ENCODE measurements at regions not wholly inside any gene's neighbourhood (a gene's known extent, or its start where the extent isn't known, plus 50 kb on each side); places are given as distances from the start of the nearest gene placed in this dataset.

GRCh38 chr14:34078117-34078743 lies 127.4 kb upstream of the EGLN3 start:
- H3K4me2 ChIP-seq (ENCODE audit: extremely low read depth, insufficient read depth, low read length) = no peak overlapping the region
- H4K20me1 ChIP-seq (ENCODE audit: control insufficient read depth, extremely low read depth, insufficient read depth, low read length) = no peaks in the 10 kb centered on the region
- no peak overlapping the region for H2AFZ ChIP-seq (ENCODE audit: low read length)
- peaks cover 2% of the 10 kb centered on the region for H3K4me1 ChIP-seq (ENCODE audit: control insufficient read depth, extremely low read depth, insufficient read depth, low read length)
- no peaks in the 10 kb centered on the region for H3K79me2 ChIP-seq (ENCODE audit: control insufficient read depth, insufficient read depth, low read length)
- H3K36me3 ChIP-seq (ENCODE audit: control insufficient read depth, insufficient read depth, low read length) = no peaks in the 10 kb centered on the region
- H3K4me3 ChIP-seq (replicated peaks in 1 of 4; ENCODE audit: control extremely low read depth in 1 of 4, insufficient read depth in 1 of 4, low read depth in 3 of 4, low read length in 4 of 4) = no peak overlapping the region
- H3K9me3 ChIP-seq (ENCODE audit: control insufficient read depth, insufficient read depth, low read depth, low read length) = no peaks in the 10 kb centered on the region
- DNase-seq (ENCODE audit: low read depth in 2 of 2) = peak in 1 of 2 donors; percentile 70
- no peak overlapping the region for H3K9ac ChIP-seq (ENCODE audit: insufficient read depth, low read length)
- no peaks in the 10 kb centered on the region for H3K27me3 ChIP-seq (ENCODE audit: control insufficient read depth, insufficient read depth, low read length)
- TF ChIP-seq EZH2 (IDR thresholded peaks at IDR 0.05; ENCODE audit: low read length, missing control alignments) (no peak), CTCF (conservative IDR thresholded peaks at IDR 0.05 in 1 of 2, IDR thresholded peaks at IDR 0.05 in 1 of 2; ENCODE audit: low read depth in 1 of 2, low read length in 2 of 2) (no peak)
- H3K27ac ChIP-seq (ENCODE audit: insufficient read depth, low read length) = no peak overlapping the region

- Histone ChIP-seq H3K9me3 (ENCODE audit: control insufficient read depth, insufficient read depth, low read depth, low read length) (no peaks in the 10 kb centered on the region), H3K27me3 (ENCODE audit: control insufficient read depth, insufficient read depth, low read length) (no peaks in the 10 kb centered on the region), H4K20me1 (ENCODE audit: control insufficient read depth, extremely low read depth, insufficient read depth, low read length) (no peaks in the 10 kb centered on the region), H3K36me3 (ENCODE audit: control insufficient read depth, insufficient read depth, low read length) (no peaks in the 10 kb centered on the region), H3K9ac (ENCODE audit: insufficient read depth, low read length) (no peak overlapping the region), H3K4me1 (ENCODE audit: control insufficient read depth, extremely low read depth, insufficient read depth, low read length) (no peaks in the 10 kb centered on the region), H2AFZ (ENCODE audit: low read length) (no peak overlapping the region), H3K4me3 (replicated peaks in 1 of 4; ENCODE audit: control extremely low read depth in 1 of 4, insufficient read depth in 1 of 4, low read depth in 3 of 4, low read length in 4 of 4) (no peak overlapping the region), H3K79me2 (ENCODE audit: control insufficient read depth, insufficient read depth, low read length) (no peaks in the 10 kb centered on the region), H3K4me2 (ENCODE audit: extremely low read depth, insufficient read depth, low read length) (no peak overlapping the region), H3K27ac (ENCODE audit: insufficient read depth, low read length) (no peak overlapping the region)
- no peak for DNase-seq (ENCODE audit: low read depth in 2 of 2)
- TF ChIP-seq CTCF (conservative IDR thresholded peaks at IDR 0.05 in 1 of 2, IDR thresholded peaks at IDR 0.05 in 1 of 2; ENCODE audit: low read depth in 1 of 2, low read length in 2 of 2) (no peak), EZH2 (IDR thresholded peaks at IDR 0.05; ENCODE audit: low read length, missing control alignments) (no peak)
These were observed 125.0 kb upstream of the EGLN3 start for GRCh38 chr14:34075826-34076225.

GRCh38 chr14:34075042-34075744 lies 124.3 kb upstream of the EGLN3 start:
- Histone ChIP-seq H3K27me3 (ENCODE audit: control insufficient read depth, insufficient read depth, low read length) (no peaks in the 10 kb centered on the region), H2AFZ (ENCODE audit: low read length) (no peak overlapping the region), H3K36me3 (ENCODE audit: control insufficient read depth, insufficient read depth, low read length) (no peaks in the 10 kb centered on the region), H4K20me1 (ENCODE audit: control insufficient read depth, extremely low read depth, insufficient read depth, low read length) (no peaks in the 10 kb centered on the region), H3K4me1 (ENCODE audit: control insufficient read depth, extremely low read depth, insufficient read depth, low read length) (no peaks in the 10 kb centered on the region), H3K9ac (ENCODE audit: insufficient read depth, low read length) (no peak overlapping the region), H3K27ac (ENCODE audit: insufficient read depth, low read length) (no peak overlapping the region), H3K4me3 (replicated peaks in 1 of 4; ENCODE audit: control extremely low read depth in 1 of 4, insufficient read depth in 1 of 4, low read depth in 3 of 4, low read length in 4 of 4) (no peak overlapping the region), H3K9me3 (ENCODE audit: control insufficient read depth, insufficient read depth, low read depth, low read length) (no peaks in the 10 kb centered on the region), H3K79me2 (ENCODE audit: control insufficient read depth, insufficient read depth, low read length) (no peaks in the 10 kb centered on the region), H3K4me2 (ENCODE audit: extremely low read depth, insufficient read depth, low read length) (no peak overlapping the region)
- no peak for DNase-seq (ENCODE audit: low read depth in 2 of 2)
- TF ChIP-seq EZH2 (IDR thresholded peaks at IDR 0.05; ENCODE audit: low read length, missing control alignments) (no peak), CTCF (conservative IDR thresholded peaks at IDR 0.05 in 1 of 2, IDR thresholded peaks at IDR 0.05 in 1 of 2; ENCODE audit: low read depth in 1 of 2, low read length in 2 of 2) (no peak)
